Stomach (tissue), 8 donors: ENCODE measurements at regions not wholly inside any gene's neighbourhood (a gene's known extent, or its start where the extent isn't known, plus 50 kb on each side); places are given as distances from the start of the nearest gene placed in this dataset.

Experiments
- DNase-seq, 2 donors: peaks; one replicate each; pipeline versions ENCODE4 v3.0.0 to v3.0.0-alpha.2; 2013 to 2019
- H3K27ac ChIP-seq, 5 donors: fragments of 200-600 bp in 4 of 5; sonication (generic) in 4 of 5; one replicate each; pipeline ENCODE4 v1.5.1; 2013 to 2019; ENCODE audit warnings: mild to moderate bottlenecking in 1 of 5, moderate library complexity in 1 of 5
- H3K27me3 ChIP-seq, 3 donors: fragments of 200-600 bp; sonication (generic); one replicate each; pipeline ENCODE4 v1.5.1; 2017 to 2019; ENCODE audit warnings: mixed run types in 1 of 3
- H3K36me3 ChIP-seq, 4 donors: fragments of 200-600 bp; sonication (generic); 1 replicate in 3 of 4; 2 replicates in 1 of 4; pipeline ENCODE4 v1.5.1; 2016 to 2019
- H3K4me1 ChIP-seq, 4 donors: fragments of 200-600 bp; sonication (generic); one replicate each; pipeline ENCODE4 v1.5.1; 2016 to 2019
- H3K4me3 ChIP-seq, 4 donors: fragments of 200-600 bp; sonication (generic) in 3 of 4; one replicate each; pipeline ENCODE4 v1.5.1; 2016 to 2019; ENCODE audit warnings: mild to moderate bottlenecking in 1 of 4
- H3K9me3 ChIP-seq, 4 donors: fragments of 200-600 bp; sonication (generic); one replicate each; pipeline ENCODE4 v1.5.1; 2016 to 2019
- EP300 ChIP-seq: sonication (generic); formaldehyde crosslinking; IDR thresholded peaks from one replicate; pipeline ENCODE4 v1.6.1; 2017; ENCODE audit warnings: antibody characterized with exemption
- POLR2A ChIP-seq, 4 donors: fragments of 450-650 bp; IDR thresholded peaks; one replicate each; pipeline ENCODE4 v1.6.1; 2016; ENCODE audit warnings: antibody characterized with exemption in 4 of 4, control low read depth in 2 of 4, mild to moderate bottlenecking in 1 of 4, moderate library complexity in 1 of 4
- POLR2AphosphoS5 ChIP-seq, 3 donors: sonication (generic); formaldehyde crosslinking; IDR thresholded peaks; one replicate each; pipeline ENCODE4 v1.6.1; 2016; ENCODE audit warnings: antibody characterized with exemption in 3 of 3
- WGBS, 5 donors: extraction: QIAGEN DNeasy Blood & Tissue Kit in 3 of 5; methylation state at CpG; one replicate each; pipeline versions ENCODE4 v1.1.5 to v1.1.7; 2013 to 2018; 5-methylcytosine and 5-hydroxymethylcytosine counted together
- intact Hi-C: fragments of 100-400 bp; cut with DNase I; formaldehyde crosslinking; loops from one replicate; pipeline ENCODE4 v1.15.1; 2023; ENCODE audit warnings: low total_unique reads
- TF ChIP-seq, protein P1 (sequence below), 7 experiments: fragments of 450-650 bp in 4 of 7; fragments of 200-600 bp in 3 of 7; sonication (generic) in 3 of 7; IDR thresholded peaks; one replicate each; pipeline ENCODE4 v1.5.1; 2016 to 2019; ENCODE audit warnings: antibody characterized with exemption in 7 of 7, control low read depth in 2 of 7, mild to moderate bottlenecking in 1 of 7
- donor health status: healthy with polysubstance abuse.
- donor health status: Bipolar disorder and iron deficiency.
- donor health status: healthy.

GRCh38 chr17:37830151-37830993, 85.5 kb upstream of the HNF1B start:
- intact Hi-C loops = no loop called here
- TF ChIP-seq POLR2AphosphoS5 (IDR thresholded peaks at IDR 0.05) (no peak), EP300 (no peak), POLR2A (IDR thresholded peaks at IDR 0.05) (no peak)
- TF ChIP-seq, protein P1, sequence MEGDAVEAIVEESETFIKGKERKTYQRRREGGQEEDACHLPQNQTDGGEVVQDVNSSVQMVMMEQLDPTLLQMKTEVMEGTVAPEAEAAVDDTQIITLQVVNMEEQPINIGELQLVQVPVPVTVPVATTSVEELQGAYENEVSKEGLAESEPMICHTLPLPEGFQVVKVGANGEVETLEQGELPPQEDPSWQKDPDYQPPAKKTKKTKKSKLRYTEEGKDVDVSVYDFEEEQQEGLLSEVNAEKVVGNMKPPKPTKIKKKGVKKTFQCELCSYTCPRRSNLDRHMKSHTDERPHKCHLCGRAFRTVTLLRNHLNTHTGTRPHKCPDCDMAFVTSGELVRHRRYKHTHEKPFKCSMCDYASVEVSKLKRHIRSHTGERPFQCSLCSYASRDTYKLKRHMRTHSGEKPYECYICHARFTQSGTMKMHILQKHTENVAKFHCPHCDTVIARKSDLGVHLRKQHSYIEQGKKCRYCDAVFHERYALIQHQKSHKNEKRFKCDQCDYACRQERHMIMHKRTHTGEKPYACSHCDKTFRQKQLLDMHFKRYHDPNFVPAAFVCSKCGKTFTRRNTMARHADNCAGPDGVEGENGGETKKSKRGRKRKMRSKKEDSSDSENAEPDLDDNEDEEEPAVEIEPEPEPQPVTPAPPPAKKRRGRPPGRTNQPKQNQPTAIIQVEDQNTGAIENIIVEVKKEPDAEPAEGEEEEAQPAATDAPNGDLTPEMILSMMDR (IDR thresholded peaks at IDR 0.05) = no peak

DNA sequence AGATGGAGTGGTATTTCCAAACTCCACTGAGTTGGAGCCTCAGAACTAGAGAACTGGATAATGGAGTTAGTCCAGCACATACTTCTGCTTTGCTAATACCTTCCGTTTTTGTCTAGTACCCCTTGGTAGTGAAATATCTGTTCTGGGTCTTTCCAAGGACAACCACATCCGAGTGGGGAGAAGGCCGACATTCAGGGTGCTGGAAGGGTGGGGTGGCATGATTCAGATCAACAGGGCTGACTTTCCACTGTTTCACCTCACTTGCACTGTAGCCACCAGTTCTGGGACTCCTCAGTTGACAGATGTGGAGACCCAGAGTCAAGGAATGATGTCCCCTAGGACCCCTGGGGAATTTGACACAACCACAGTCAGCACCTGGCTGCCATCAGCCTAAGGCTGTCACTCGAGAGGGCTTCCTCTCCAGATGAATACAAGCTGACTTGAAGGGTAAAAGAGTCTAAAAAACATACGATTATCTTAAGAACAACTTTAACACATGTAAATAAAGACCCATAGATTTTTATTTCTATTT, 84.8 kb upstream of the HNF1B start:
- H3K36me3 ChIP-seq = no peaks in the 10 kb centered on the region
- H3K9me3 ChIP-seq = no peaks in the 10 kb centered on the region
- peaks cover 0 to 17% (median 0%) of the 10 kb centered on the region in 3 donors for H3K27me3 ChIP-seq
- H3K4me3 ChIP-seq = no peak overlapping the region
- H3K4me1 ChIP-seq = peaks cover 0 to 5% (median 0%) of the 10 kb centered on the region in 4 donors
- intact Hi-C loops = no loop called here
- WGBS, 5 donors = 64 to 73% (median 67%) methylated on average over 5 of the region's 5 CpGs
- TF ChIP-seq POLR2A (IDR thresholded peaks at IDR 0.05) = no peak
- TF ChIP-seq, protein P1 (IDR thresholded peaks at IDR 0.05) = no peak
- TF ChIP-seq POLR2AphosphoS5 (IDR thresholded peaks at IDR 0.05) = no peak
- TF ChIP-seq EP300 = no peak
- H3K27ac ChIP-seq = no peak overlapping the region
- DNase-seq = no peak

More at GRCh38 chr17:37830151-37830993, 85.5 kb upstream of the HNF1B start:
- 74 to 80% (median 77%) methylated on average over 12 of the region's 12 CpGs for WGBS, 5 donors
- Histone ChIP-seq H3K9me3 (no peaks in the 10 kb centered on the region), H3K36me3 (no peaks in the 10 kb centered on the region), H3K27ac (no peak overlapping the region), H3K27me3 (peaks cover 0 to 17% (median 0%) of the 10 kb centered on the region in 3 donors), H3K4me3 (no peak overlapping the region), H3K4me1 (peaks cover 0 to 5% (median 0%) of the 10 kb centered on the region in 4 donors)
- DNase-seq = no peak

DNA sequence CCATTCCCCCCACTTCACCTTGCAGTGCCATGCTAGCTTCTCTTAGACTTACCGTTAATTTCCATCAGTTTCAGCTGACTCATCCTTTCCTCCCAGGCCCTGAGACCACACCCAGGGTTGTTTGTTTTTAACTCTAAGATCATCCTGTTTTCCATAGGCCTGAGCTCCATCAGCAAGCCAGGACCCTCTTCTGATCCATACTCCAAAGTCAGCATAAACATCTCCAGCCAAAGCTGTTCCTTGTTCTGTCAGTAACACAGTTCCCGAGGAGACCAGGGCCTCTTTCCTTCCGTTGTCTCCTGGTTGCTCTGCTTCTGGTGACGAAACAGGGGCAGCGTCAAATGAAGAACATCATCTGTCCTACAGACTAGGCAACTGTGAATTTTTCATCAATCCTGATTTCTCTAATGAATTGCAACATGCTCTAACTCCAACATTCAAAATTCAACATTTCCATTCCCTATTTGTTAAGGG, 83.8 kb upstream of the HNF1B start:
- 54 to 66% (median 60%) methylated on average over 5 of the region's 5 CpGs for WGBS, 5 donors
- H3K9me3 ChIP-seq = no peaks in the 10 kb centered on the region
- no peak for DNase-seq
- intact Hi-C loops = no loop called here
- H3K4me3 ChIP-seq = no peak overlapping the region
- H3K27ac ChIP-seq = no peak overlapping the region
- peaks cover 0 to 17% (median 0%) of the 10 kb centered on the region in 3 donors for H3K27me3 ChIP-seq
- no peaks in the 10 kb centered on the region for H3K36me3 ChIP-seq
- TF ChIP-seq EP300 = no peak
- TF ChIP-seq POLR2AphosphoS5 (IDR thresholded peaks at IDR 0.05) = no peak
- TF ChIP-seq POLR2A (IDR thresholded peaks at IDR 0.05) = no peak
- TF ChIP-seq, protein P1 (IDR thresholded peaks at IDR 0.05) = no peak
- peaks cover 0 to 5% (median 0%) of the 10 kb centered on the region in 4 donors for H3K4me1 ChIP-seq

- TF ChIP-seq POLR2A (IDR thresholded peaks at IDR 0.05) (no peak), EP300 (no peak), POLR2AphosphoS5 (IDR thresholded peaks at IDR 0.05) (no peak)
- TF ChIP-seq, protein P1 (IDR thresholded peaks at IDR 0.05) = no peak
- no peak for DNase-seq
- H3K27me3 ChIP-seq = peaks cover 0 to 17% (median 0%) of the 10 kb centered on the region in 3 donors
- H3K4me3 ChIP-seq = no peak overlapping the region
- H3K27ac ChIP-seq = no peak overlapping the region
- 78 to 90% (median 85%) methylated on average over 5 of the region's 5 CpGs for WGBS, 5 donors
- peaks cover 0 to 5% (median 0%) of the 10 kb centered on the region in 4 donors for H3K4me1 ChIP-seq
- intact Hi-C loops = no loop called here
- no peaks in the 10 kb centered on the region for H3K9me3 ChIP-seq
- no peaks in the 10 kb centered on the region for H3K36me3 ChIP-seq
Observed at GRCh38 chr17:37827905-37828650, 83.2 kb upstream of the HNF1B start.
